GM10248 (cell line): ENCODE measurements at regions not wholly inside any gene's neighbourhood (a gene's known extent, or its start where the extent isn't known, plus 50 kb on each side); places are given as distances from the start of the nearest gene placed in this dataset.

ENCODE experiments used
- CTCF ChIA-PET: fragments of 300-600 bp; sonication (Branson Sonifier 250); formaldehyde crosslinking; extraction: SDS; loops from one replicate; lab custom pipeline; 2021; ENCODE audit warnings: antibody characterized with exemption; lab: Yijun Ruan, JAX
- POLR2A ChIA-PET: fragments of 350-650 bp; sonication (Branson Sonifier 250); formaldehyde crosslinking; extraction: SDS; loops from one replicate; lab custom pipeline; 2020; ENCODE audit warnings: antibody characterized with exemption; lab: Yijun Ruan, JAX
- DNase-seq: peaks from one replicate; pipeline ENCODE4 v3.0.0; 2012; ENCODE audit errors: extremely low spot score
- TF ChIP-seq, protein P1 (sequence below): IDR thresholded peaks from 2 replicates; pipeline ENCODE4 v1.5.1; 2012; ENCODE audit warnings: mild to moderate bottlenecking, low read depth; ENCODE audit errors: extremely low read depth, missing control alignments, control extremely low read depth

GRCh38 chr2:195038153-195038552 lies 618.9 kb upstream of the SLC39A10 start:
- TF ChIP-seq, protein P1, sequence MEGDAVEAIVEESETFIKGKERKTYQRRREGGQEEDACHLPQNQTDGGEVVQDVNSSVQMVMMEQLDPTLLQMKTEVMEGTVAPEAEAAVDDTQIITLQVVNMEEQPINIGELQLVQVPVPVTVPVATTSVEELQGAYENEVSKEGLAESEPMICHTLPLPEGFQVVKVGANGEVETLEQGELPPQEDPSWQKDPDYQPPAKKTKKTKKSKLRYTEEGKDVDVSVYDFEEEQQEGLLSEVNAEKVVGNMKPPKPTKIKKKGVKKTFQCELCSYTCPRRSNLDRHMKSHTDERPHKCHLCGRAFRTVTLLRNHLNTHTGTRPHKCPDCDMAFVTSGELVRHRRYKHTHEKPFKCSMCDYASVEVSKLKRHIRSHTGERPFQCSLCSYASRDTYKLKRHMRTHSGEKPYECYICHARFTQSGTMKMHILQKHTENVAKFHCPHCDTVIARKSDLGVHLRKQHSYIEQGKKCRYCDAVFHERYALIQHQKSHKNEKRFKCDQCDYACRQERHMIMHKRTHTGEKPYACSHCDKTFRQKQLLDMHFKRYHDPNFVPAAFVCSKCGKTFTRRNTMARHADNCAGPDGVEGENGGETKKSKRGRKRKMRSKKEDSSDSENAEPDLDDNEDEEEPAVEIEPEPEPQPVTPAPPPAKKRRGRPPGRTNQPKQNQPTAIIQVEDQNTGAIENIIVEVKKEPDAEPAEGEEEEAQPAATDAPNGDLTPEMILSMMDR = no peak
- ChIA-PET CTCF (interaction anchor here (1.0 to 1.7 kb wide), 2 partner anchors 11 to 12 kb away, joined by 3 to 4 read pairs; no protein-coding TSS in a partner anchor), POLR2A (no interaction called here)
- DNase-seq = no peak

GRCh38 chr2:195037045-195037444 lies 620.0 kb upstream of the SLC39A10 start:
- DNase-seq = no peak
- ChIA-PET POLR2A (no interaction called here), CTCF (interaction anchor here (1.4 to 1.7 kb wide), 2 partner anchors 9 to 11 kb away, joined by 3 to 4 read pairs; no protein-coding TSS in a partner anchor)
- TF ChIP-seq, protein P1 = no peak

GRCh38 chr2:195031411-195031810 lies 625.6 kb upstream of the SLC39A10 start:
- TF ChIP-seq, protein P1 = no peak
- ChIA-PET POLR2A (no interaction called here), CTCF (interaction anchor here (1.0 to 1.6 kb wide), 2 partner anchors 8 to 9 kb away, joined by 3 read pairs; no protein-coding TSS in a partner anchor)
- no peak for DNase-seq

GRCh38 chr2:195029804-195030654 lies 627.0 kb upstream of the SLC39A10 start:
- CTCF ChIA-PET = no interaction called here
- TF ChIP-seq, protein P1 = no peak
- no peak for DNase-seq
- POLR2A ChIA-PET = no interaction called here

DNA sequence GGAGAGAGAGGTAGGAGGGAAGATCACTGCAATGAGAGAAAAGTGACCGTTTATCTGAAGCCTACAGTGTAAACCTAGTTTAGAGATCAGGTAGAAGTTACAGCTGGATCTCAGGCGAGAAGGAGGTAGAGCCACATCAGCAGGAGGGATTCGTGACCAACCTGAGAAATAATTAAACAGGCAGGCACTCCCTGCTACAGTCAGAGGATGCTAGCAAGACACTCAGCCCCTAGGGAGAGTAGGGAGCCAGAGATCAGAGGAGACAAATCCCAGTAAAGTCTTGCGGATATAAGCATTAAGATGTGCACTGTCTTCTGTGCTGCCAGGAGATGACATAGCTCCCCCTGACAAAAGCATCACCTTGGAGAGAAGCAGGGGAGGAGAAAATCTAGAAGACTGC lies 629.1 kb upstream of the SLC39A10 start:
- ChIA-PET CTCF (interaction anchor here (1.2 to 1.5 kb wide), 2 partner anchors 10 to 24 kb away, joined by 4 to 5 read pairs; no protein-coding TSS in a partner anchor), POLR2A (no interaction called here)
- no peak for DNase-seq
- TF ChIP-seq, protein P1 = no peak

DNA sequence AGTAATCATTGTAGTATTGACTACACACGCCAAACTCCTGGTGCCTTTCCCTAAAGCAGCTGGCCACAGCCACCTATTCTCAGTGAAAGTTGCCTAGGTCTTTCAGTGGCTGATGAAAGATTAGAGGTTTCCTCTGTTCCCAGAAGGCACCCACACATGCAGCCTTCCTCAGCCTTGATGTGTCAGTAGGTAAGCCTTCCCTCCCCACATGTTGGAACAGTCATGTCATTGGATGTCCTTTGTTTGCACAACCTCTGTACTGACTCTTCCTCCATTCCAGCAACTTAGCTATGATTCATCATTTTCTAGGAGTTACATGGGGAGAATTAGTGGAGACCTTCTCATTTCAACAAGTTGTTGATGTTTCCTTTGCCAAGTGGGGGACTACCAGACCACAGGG lies 630.8 kb upstream of the SLC39A10 start:
- ChIA-PET CTCF (interaction anchor here (1.1 to 1.5 kb wide), 2 partner anchors 8 to 22 kb away, joined by 3 to 5 read pairs; no protein-coding TSS in a partner anchor), POLR2A (no interaction called here)
- no peak for DNase-seq
- TF ChIP-seq, protein P1 = no peak
